WTC11 (cell line): ENCODE measurements at regions not wholly inside any gene's neighbourhood (a gene's known extent, or its start where the extent isn't known, plus 50 kb on each side); places are given as distances from the start of the nearest gene placed in this dataset.

Source experiments
- ATAC-seq: fragments of 200-7000 bp; cut with Tn5 transposase; 2 replicates; pipeline ENCODE4 v1.10.0; 2021; ENCODE audit warnings: mild to moderate bottlenecking, moderate library complexity
- CTCF ChIA-PET: fragments of 300-600 bp; sonication (Branson Sonifier 250); formaldehyde crosslinking; loops from one replicate; lab custom pipeline; 2021; ENCODE audit warnings: antibody characterized with exemption; lab: Charles Lee
- POLR2A ChIA-PET: fragments of 350-600 bp; sonication (Branson Sonifier 250); formaldehyde crosslinking; loops from one replicate; lab custom pipeline; 2021; ENCODE audit warnings: antibody characterized with exemption; lab: Charles Lee
- DNase-seq: peaks from one replicate; pipeline ENCODE4 v3.0.0; 2021; ENCODE audit warnings: low spot score
- H3K27ac Mint-ChIP-seq: 2 replicates; pipeline ENCODE4 v1.8.0; 2021; ENCODE audit warnings: mixed read lengths
- H3K27me3 Mint-ChIP-seq: 2 replicates; pipeline ENCODE4 v1.8.0; 2021; ENCODE audit warnings: low read depth, mild to moderate bottlenecking, moderate library complexity, mixed read lengths
- H3K36me3 Mint-ChIP-seq: 2 replicates; pipeline ENCODE4 v1.8.0; 2021; ENCODE audit warnings: mixed read lengths
- H3K4me1 Mint-ChIP-seq: 2 replicates; pipeline ENCODE4 v1.8.0; 2022; ENCODE audit warnings: mixed read lengths
- H3K4me3 Mint-ChIP-seq: 2 replicates; pipeline ENCODE4 v1.8.0; 2021; ENCODE audit warnings: mild to moderate bottlenecking, moderate library complexity, mixed read lengths
- H3K9me3 Mint-ChIP-seq: 2 replicates; pipeline ENCODE4 v1.8.0; 2021; ENCODE audit warnings: mixed read lengths
- AFF4 ChIP-seq: sonication (generic); formaldehyde crosslinking; IDR thresholded peaks from 2 replicates; pipeline ENCODE4 v1.8.1; 2023; ENCODE audit warnings: mild to moderate bottlenecking, missing genetic modification reagents, borderline replicate concordance
- ARID4B ChIP-seq: sonication (generic); formaldehyde crosslinking; IDR thresholded peaks from 2 replicates; pipeline ENCODE4 v1.8.0; 2023; ENCODE audit warnings: missing genetic modification reagents, mild to moderate bottlenecking, borderline replicate concordance
- E2F4 ChIP-seq: sonication (generic); formaldehyde crosslinking; IDR thresholded peaks from 2 replicates; pipeline ENCODE4 v1.8.1; 2022; ENCODE audit warnings: low read depth, mild to moderate bottlenecking, moderate library complexity, missing genetic modification reagents, borderline replicate concordance
- ERG ChIP-seq: fragments of 250-450 bp; sonication (Bioruptor Pico); IDR thresholded peaks from 2 replicates; pipeline ENCODE4 v1.8.0; 2021; ENCODE audit warnings: mild to moderate bottlenecking
- FOXJ3 ChIP-seq: sonication (generic); formaldehyde crosslinking; IDR thresholded peaks from 2 replicates; pipeline ENCODE4 v1.9.0; 2021; ENCODE audit warnings: missing genetic modification reagents, mild to moderate bottlenecking, borderline replicate concordance
- FOXK1 ChIP-seq: sonication (generic); formaldehyde crosslinking; IDR thresholded peaks from 2 replicates; pipeline ENCODE4 v1.8.0; 2022; ENCODE audit warnings: mild to moderate bottlenecking, moderate library complexity, missing genetic modification reagents
- NFE2L1 ChIP-seq: sonication (generic); formaldehyde crosslinking; IDR thresholded peaks from 2 replicates; pipeline ENCODE4 v1.8.1; 2023; ENCODE audit warnings: missing genetic modification reagents
- NR2C2 ChIP-seq: sonication (generic); formaldehyde crosslinking; IDR thresholded peaks from 2 replicates; pipeline ENCODE4 v1.8.0; 2022; ENCODE audit warnings: mild to moderate bottlenecking, missing genetic modification reagents
- RORB ChIP-seq: fragments of 250-450 bp; sonication (Bioruptor Pico); IDR thresholded peaks from 2 replicates; pipeline ENCODE4 v1.9.0; 2021; ENCODE audit warnings: mild to moderate bottlenecking
- SP1 ChIP-seq: sonication (generic); formaldehyde crosslinking; conservative IDR thresholded peaks from 2 replicates; pipeline ENCODE4 v1.8.1; 2022; ENCODE audit warnings: missing genetic modification reagents
- ZNF138 ChIP-seq: sonication (generic); formaldehyde crosslinking; conservative IDR thresholded peaks from 2 replicates; pipeline ENCODE4 v1.8.1; 2022; ENCODE audit warnings: mild to moderate bottlenecking, moderate library complexity, missing genetic modification reagents
- ZNF219 ChIP-seq: sonication (generic); formaldehyde crosslinking; IDR thresholded peaks from 2 replicates; pipeline ENCODE4 v1.8.0; 2023; ENCODE audit warnings: missing genetic modification reagents, mild to moderate bottlenecking, borderline replicate concordance

GRCh38 chr2:8115966-8116365, 565.9 kb upstream of the ID2 start:
- Mint-ChIP-seq H3K4me3 (no peak overlapping the region), H3K9me3 (peaks cover 19% of the 10 kb centered on the region), H3K27me3 (no peaks in the 10 kb centered on the region; the same call in 1 of the 2 replicates), H3K4me1 (peaks cover 20% of the 10 kb centered on the region), H3K36me3 (peaks cover 4% of the 10 kb centered on the region), H3K27ac (no peak overlapping the region)
- DNase-seq: no peak
- no peak for TF ChIP-seq AFF4 (CRISPR knock-in tag)
- TF ChIP-seq SP1: no peak
- no peak for TF ChIP-seq ERG (CRISPR knock-in tag)
- TF ChIP-seq FOXJ3 (CRISPR knock-in tag): no peak
- no peak for TF ChIP-seq ARID4B
- no peak for TF ChIP-seq ZNF138 (CRISPR knock-in tag)
- TF ChIP-seq FOXK1 (CRISPR knock-in tag): no peak
- no peak for TF ChIP-seq ZNF219 (CRISPR knock-in tag)
- TF ChIP-seq NFE2L1 (CRISPR knock-in tag): no peak
- POLR2A ChIA-PET: no interaction called here
- CTCF ChIA-PET: no interaction called here
- no peak for ATAC-seq

- H3K27me3 Mint-ChIP-seq: no peaks in the 10 kb centered on the region; the same call in 1 of the 2 replicates
- no peak overlapping the region for H3K4me3 Mint-ChIP-seq
- H3K9me3 Mint-ChIP-seq: peaks cover 12% of the 10 kb centered on the region
- peaks cover 22% of the 10 kb centered on the region for H3K4me1 Mint-ChIP-seq
- H3K36me3 Mint-ChIP-seq: no peaks in the 10 kb centered on the region
- ATAC-seq: no peak
- ChIA-PET CTCF (no interaction called here), POLR2A (no interaction called here)
- no peak for DNase-seq
- H3K27ac Mint-ChIP-seq: no peak overlapping the region
- TF ChIP-seq NR2C2 (no peak), RORB (CRISPR knock-in tag) (no peak), E2F4 (CRISPR knock-in tag) (no peak)
Measured at GRCh38 chr2:8116661-8117060, 565.2 kb upstream of the ID2 start.
